GM10266 (cell line): ENCODE measurements at regions not wholly inside any gene's neighbourhood (a gene's known extent, or its start where the extent isn't known, plus 50 kb on each side); places are given as distances from the start of the nearest gene placed in this dataset.

Experiments
- DNase-seq: peaks from one replicate; pipeline ENCODE4 v3.0.0; 2012; ENCODE audit errors: extremely low spot score
- TF ChIP-seq, protein P1 (sequence below): IDR thresholded peaks from 2 replicates; pipeline ENCODE4 v1.5.1; 2012; ENCODE audit warnings: mild to moderate bottlenecking, low read depth; ENCODE audit not compliant: control insufficient read depth, insufficient read depth; ENCODE audit errors: missing control alignments

DNA sequence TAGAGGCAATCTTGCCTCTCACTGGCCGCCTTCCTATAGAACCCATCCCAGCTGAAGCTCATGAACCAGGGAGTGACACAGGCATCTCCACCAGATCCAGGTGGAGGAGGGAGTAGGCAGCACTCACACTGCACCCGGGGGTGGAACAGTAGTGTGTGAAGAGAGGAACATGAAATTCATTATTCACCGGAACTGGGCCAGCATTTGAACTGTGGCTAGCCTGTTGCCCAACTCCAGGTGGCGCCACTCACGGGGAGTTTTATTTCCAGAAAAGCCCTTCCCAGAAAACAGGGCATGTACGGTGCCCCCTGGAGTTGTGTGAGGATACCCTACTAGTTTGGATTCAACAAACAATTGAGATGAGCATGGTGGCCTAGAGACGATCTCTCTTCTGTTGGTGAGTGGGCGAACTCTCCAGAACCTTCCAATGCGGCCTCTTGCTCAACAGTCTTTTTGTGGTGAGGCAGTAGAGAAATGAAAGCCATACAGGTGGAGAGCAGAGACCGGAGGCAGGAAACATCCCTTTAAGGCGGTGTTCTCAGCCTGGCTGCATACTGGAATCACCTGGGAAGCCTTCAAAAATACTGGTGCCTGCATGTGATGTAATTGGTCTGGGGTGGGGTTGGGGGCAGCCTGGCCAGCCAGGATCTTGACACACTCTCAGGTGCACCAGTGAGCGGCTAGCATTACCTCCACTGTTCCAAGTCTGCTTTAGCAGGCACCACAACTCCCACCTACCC lies 73.5 kb upstream of the NEDD4L start:
- no peak for DNase-seq
- TF ChIP-seq, protein P1, sequence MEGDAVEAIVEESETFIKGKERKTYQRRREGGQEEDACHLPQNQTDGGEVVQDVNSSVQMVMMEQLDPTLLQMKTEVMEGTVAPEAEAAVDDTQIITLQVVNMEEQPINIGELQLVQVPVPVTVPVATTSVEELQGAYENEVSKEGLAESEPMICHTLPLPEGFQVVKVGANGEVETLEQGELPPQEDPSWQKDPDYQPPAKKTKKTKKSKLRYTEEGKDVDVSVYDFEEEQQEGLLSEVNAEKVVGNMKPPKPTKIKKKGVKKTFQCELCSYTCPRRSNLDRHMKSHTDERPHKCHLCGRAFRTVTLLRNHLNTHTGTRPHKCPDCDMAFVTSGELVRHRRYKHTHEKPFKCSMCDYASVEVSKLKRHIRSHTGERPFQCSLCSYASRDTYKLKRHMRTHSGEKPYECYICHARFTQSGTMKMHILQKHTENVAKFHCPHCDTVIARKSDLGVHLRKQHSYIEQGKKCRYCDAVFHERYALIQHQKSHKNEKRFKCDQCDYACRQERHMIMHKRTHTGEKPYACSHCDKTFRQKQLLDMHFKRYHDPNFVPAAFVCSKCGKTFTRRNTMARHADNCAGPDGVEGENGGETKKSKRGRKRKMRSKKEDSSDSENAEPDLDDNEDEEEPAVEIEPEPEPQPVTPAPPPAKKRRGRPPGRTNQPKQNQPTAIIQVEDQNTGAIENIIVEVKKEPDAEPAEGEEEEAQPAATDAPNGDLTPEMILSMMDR, result peak; percentile 19

DNA sequence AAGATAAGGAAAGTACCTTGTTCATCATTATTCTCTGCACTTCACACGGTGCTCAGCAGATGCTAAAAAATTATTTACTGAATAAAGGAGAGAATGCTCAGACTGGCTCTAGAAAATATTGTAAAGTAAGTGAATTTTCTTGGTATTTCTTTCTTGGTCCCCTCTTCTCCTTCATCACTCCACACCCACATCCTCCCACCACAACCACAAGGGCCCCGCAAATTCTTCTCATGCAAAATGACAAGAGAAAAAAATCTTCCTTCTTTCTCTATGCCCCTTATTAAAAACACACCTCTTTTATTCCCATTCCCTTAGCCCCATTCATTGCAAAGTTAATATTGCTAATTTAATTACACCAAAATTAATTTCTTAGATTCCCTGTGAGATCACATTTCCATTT lies 74.2 kb upstream of the NEDD4L start:
- no peak for DNase-seq
- TF ChIP-seq, protein P1, result no peak

DNA sequence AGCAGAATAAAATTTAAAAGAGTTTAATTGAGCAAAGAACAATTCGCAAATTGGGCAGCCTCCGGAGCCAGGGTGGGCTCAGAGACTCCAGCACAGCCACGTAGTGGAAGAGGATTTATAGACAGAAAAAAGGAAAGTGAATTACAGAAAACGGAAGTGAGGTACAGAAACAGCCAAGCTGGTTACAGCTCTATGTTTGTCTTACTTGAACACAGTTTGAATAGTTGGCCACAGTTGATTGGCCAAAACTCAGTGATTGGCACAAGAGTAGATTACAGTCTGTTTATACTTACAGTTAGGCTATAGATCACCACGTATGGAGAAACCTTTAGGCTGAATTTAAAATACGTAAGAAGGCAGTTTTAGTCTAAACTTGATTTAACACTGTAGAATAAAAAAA lies 78.8 kb upstream of the NEDD4L start:
- DNase-seq, result no peak
- TF ChIP-seq, protein P1, result no peak

DNA sequence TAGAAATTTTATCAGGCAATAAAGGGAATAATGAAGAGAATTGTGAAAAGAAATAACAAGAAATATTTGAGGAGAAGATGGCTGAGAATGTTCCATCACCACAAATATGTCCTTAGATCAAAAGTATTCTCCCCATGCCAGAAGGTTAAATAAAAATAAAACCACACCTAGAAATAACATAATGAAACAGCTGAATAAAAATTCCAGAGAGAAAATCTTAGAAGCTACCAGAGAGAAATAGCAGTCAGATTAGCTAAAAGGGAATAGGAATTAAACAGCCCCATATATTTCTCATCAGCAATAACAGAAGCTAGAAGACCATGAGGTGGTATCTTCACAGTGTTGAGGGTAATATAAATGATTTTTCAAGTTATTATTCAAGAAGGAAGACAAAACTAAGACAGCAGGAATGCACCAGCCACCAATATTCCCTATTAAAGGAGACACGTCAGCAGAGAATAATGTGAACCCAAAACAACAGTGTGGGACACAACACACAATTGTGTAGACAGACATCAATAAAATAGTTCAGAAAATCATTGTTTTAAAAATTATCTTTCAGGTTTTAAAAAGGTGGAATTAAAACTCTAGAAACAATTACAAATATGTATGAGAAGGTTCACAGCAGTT lies 82.0 kb upstream of the NEDD4L start:
- no peak for DNase-seq
- TF ChIP-seq, protein P1, result no peak

DNA sequence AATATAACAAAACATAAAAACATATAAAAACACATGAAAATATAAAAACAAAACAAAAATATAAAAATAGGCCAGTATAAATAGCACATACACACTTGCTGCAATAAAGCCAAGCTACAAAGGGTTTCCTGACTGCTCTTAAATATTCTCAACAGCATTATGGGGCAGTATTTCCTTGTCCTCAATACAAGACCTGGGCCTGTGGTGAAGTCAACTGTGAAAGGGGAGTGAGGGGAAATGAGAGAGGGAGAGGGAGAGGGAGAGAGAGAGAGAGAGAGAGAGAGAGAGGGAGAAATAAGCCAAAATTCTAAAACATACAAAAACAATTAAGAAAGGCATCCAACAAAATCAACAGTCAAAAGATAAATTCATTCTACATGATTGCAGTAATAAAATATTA lies 82.6 kb upstream of the NEDD4L start:
- TF ChIP-seq, protein P1, result no peak
- DNase-seq, result no peak

DNA sequence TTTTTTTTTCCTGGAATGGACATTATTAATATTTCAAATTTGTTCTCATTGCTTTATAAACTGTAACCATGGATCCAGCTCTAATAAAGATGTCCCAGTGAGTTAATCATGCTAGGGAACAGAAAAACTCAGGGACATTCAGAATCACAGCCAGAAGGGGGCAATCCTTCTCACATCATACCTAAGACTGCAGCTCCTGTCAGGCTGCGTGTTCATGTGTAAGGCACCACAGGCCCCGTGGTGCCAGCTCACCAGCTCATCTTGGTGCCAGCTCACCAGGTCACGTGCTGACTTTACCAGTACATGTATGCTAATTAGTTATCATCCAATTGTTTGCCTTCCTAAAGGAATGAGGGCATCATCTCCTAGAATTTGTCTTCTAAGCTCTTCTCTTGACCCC lies 84.7 kb upstream of the NEDD4L start:
- TF ChIP-seq, protein P1, result peak; percentile 43
- DNase-seq, result peak; percentile 41

DNA sequence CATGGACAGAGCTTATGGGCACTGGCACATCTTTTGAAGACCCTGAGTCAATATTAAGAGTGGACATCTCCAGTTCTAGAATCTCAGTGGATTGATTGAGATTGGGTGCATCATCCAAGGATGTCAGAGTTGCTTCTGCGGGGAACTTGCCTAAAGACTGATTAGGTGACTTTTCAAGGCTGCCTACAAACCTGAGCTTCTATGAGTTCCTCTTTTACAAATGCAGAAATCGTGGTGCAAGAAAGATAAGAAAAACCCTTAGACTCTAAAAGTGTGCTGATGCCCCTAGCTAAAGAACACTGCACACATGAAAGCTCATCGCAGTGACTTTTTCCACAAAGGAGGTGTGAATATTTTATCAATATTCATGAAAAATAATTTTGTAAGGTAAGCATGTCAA lies 86.8 kb upstream of the NEDD4L start:
- DNase-seq, result no peak
- TF ChIP-seq, protein P1, result no peak
